B cell (primary cell): ENCODE measurements at regions not wholly inside any gene's neighbourhood (a gene's known extent, or its start where the extent isn't known, plus 50 kb on each side); places are given as distances from the start of the nearest gene placed in this dataset.

Experiments
- ATAC-seq: fragments of 200-7000 bp; cut with Tn5 transposase; one replicate; pipeline ENCODE4 v1.10.0; 2021; ENCODE audit warnings: low read depth, mild to moderate bottlenecking, moderate number of reproducible peaks, moderate library complexity
- CTCF ChIA-PET: fragments of 350-600 bp; sonication (Branson Sonifier 250); formaldehyde crosslinking; loops from one replicate; lab custom pipeline; 2021; ENCODE audit warnings: antibody characterized with exemption, inconsistent platforms; lab: Charles Lee
- POLR2A ChIA-PET: fragments of 350-600 bp; sonication (Branson Sonifier 250); formaldehyde crosslinking; loops from one replicate; lab custom pipeline; 2021; ENCODE audit warnings: antibody characterized with exemption; lab: Charles Lee
- DNase-seq: peaks from one replicate; pipeline ENCODE4 v3.0.0; 2013
- H2AFZ ChIP-seq: 2 replicates; pipeline ENCODE4 v1.6.1; 2012; ENCODE audit warnings: mild to moderate bottlenecking, low read depth, low read length; ENCODE audit not compliant: insufficient read depth, poor library complexity, severe bottlenecking
- H3K27ac ChIP-seq, 2 donors: 1 replicate in 1 of 2; 2 replicates in 1 of 2; pipeline ENCODE4 v1.5.1; 2012 to 2013; ENCODE audit warnings: low read length in 2 of 2, mild to moderate bottlenecking in 2 of 2, moderate library complexity in 1 of 2
- H3K27me3 ChIP-seq, 4 experiments: fragments of 200-600 bp in 1 of 4; sonication (generic) in 1 of 4; replicated peaks in 1 of 4; 1 replicate in 2 of 4; 2 replicates in 2 of 4; pipeline versions ENCODE4 v1.6.1 to v1.7.0; 2013 to 2016; ENCODE audit warnings: low read length in 3 of 4, mild to moderate bottlenecking in 2 of 4, mixed read lengths in 1 of 4, moderate library complexity in 1 of 4; ENCODE audit not compliant: insufficient read depth in 4 of 4, control insufficient read depth in 3 of 4; ENCODE audit errors: control extremely low read depth in 1 of 4
- H3K36me3 ChIP-seq, 2 experiments: replicated peaks in 1 of 2; 1 replicate in 1 of 2; 2 replicates in 1 of 2; pipeline versions ENCODE4 v1.6.1 to v1.7.1; 2013; ENCODE audit warnings: low read length in 1 of 2; ENCODE audit not compliant: insufficient read depth in 2 of 2, control insufficient read depth in 1 of 2; ENCODE audit errors: control extremely low read depth in 1 of 2, extremely low read depth in 1 of 2
- H3K4me1 ChIP-seq, 2 donors: fragments of 200-600 bp in 1 of 2; sonication (generic) in 1 of 2; 1 replicate in 1 of 2; 2 replicates in 1 of 2; pipeline versions ENCODE4 v1.5.1 to v1.6.1; 2013 to 2017; ENCODE audit warnings: low read length in 2 of 2; ENCODE audit not compliant: control insufficient read depth in 2 of 2, insufficient read depth in 2 of 2
- H3K4me2 ChIP-seq: replicated peaks from 2 replicates; pipeline ENCODE3; 2012; ENCODE audit warnings: mild to moderate bottlenecking, low read depth, low read length; ENCODE audit not compliant: poor library complexity, severe bottlenecking
- H3K4me3 ChIP-seq, 5 experiments: fragments of 200-600 bp in 1 of 5; sonication (generic) in 1 of 5; 1 replicate in 3 of 5; 2 replicates in 2 of 5; pipeline versions ENCODE4 v1.5.1 to v1.7.0; 2011 to 2016; ENCODE audit warnings: low read length in 4 of 5, mild to moderate bottlenecking in 4 of 5, low read depth in 2 of 5, control low read depth in 1 of 5, moderate library complexity in 1 of 5; ENCODE audit not compliant: insufficient read depth in 1 of 5; ENCODE audit errors: control extremely low read depth in 1 of 5, extremely low read depth in 1 of 5
- H3K79me2 ChIP-seq: fragments of 200-600 bp; sonication (generic); one replicate; pipeline ENCODE4 v1.6.0; 2016; ENCODE audit warnings: low read length; ENCODE audit not compliant: control insufficient read depth, insufficient read depth
- H3K9ac ChIP-seq: fragments of 200-600 bp; sonication (generic); 2 replicates; pipeline ENCODE4 v1.6.1; 2017; ENCODE audit warnings: mild to moderate bottlenecking, low read length, moderate library complexity
- H3K9me3 ChIP-seq, 3 donors: one replicate each; pipeline versions ENCODE4 v1.6.1 to v1.7.1; 2013; ENCODE audit warnings: low read length in 2 of 3; ENCODE audit not compliant: control insufficient read depth in 2 of 3, insufficient read depth in 1 of 3; ENCODE audit errors: control extremely low read depth in 1 of 3
- H4K20me1 ChIP-seq: 2 replicates; pipeline ENCODE4 v1.6.0; 2012; ENCODE audit warnings: mild to moderate bottlenecking, low read length; ENCODE audit not compliant: insufficient read depth, control insufficient read depth, poor library complexity, severe bottlenecking
- H3K27ac Mint-ChIP-seq: one replicate; pipeline ENCODE4 v1.8.0; 2021; ENCODE audit warnings: mixed read lengths
- H3K27me3 Mint-ChIP-seq: one replicate; pipeline ENCODE4 v1.8.0; 2021; ENCODE audit warnings: mixed read lengths
- H3K4me1 Mint-ChIP-seq: one replicate; pipeline ENCODE4 v1.8.0; 2021; ENCODE audit warnings: mixed read lengths
- H3K4me3 Mint-ChIP-seq: one replicate; pipeline ENCODE4 v1.8.0; 2021; ENCODE audit warnings: mixed read lengths
- H3K9me3 Mint-ChIP-seq: one replicate; pipeline ENCODE4 v1.8.0; 2022; ENCODE audit warnings: mixed read lengths; ENCODE audit not compliant: insufficient read depth
- EZH2 ChIP-seq: IDR thresholded peaks from 2 replicates; pipeline ENCODE4 v1.6.1; 2012; ENCODE audit warnings: borderline replicate concordance, low read depth, mild to moderate bottlenecking, moderate library complexity, low read length; ENCODE audit not compliant: insufficient read depth, poor library complexity, severe bottlenecking
- WGBS: methylation state at CpG from one replicate; pipeline ENCODE4 v1.1.5; 2013; ENCODE audit warnings: missing lambda C conversion rate; ENCODE audit not compliant: insufficient coverage; 5-methylcytosine and 5-hydroxymethylcytosine counted together
- intact Hi-C: fragments of 100-400 bp; cut with micrococcal nuclease; formaldehyde crosslinking; loops from one replicate; pipeline ENCODE4 v1.10.0; 2022
- TF ChIP-seq, protein P1 (sequence below): fragments of 200-600 bp; IDR thresholded peaks from one replicate; pipeline ENCODE4 v1.8.0; 2022; ENCODE audit warnings: antibody characterized with exemption, mild to moderate bottlenecking

DNA sequence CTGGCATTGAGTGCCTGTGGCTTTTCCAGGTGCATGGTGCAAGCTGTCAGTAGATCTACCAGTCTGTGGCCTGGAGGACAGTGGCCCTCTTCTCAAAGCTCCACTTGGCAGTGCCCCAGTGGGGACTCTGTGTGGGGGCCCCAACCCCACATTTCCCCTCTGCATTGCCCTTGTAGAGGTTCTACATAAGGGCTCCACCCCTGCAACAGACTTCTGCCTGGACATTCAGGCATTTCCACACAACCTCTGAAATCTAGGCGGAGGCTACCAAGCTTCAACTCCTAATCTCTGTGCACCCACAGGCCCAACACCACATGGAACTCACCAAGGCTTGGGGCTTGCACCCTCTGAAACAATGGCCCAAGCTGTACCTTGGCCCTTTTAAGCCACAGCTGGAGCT lies 102.7 kb upstream of the PLEKHG7 start:
- ChIA-PET CTCF (no interaction called here), POLR2A (no interaction called here)
- peaks cover 11% of the 10 kb centered on the region for H3K9me3 Mint-ChIP-seq
- no peaks in the 10 kb centered on the region for H3K36me3 ChIP-seq
- H3K9ac ChIP-seq: no peak overlapping the region
- no peaks in the 10 kb centered on the region for H3K27me3 Mint-ChIP-seq
- H4K20me1 ChIP-seq: no peaks in the 10 kb centered on the region
- H3K27ac ChIP-seq: no peak overlapping the region
- peaks cover 0 to 30% (median 13%) of the 10 kb centered on the region in 3 donors for H3K9me3 ChIP-seq
- TF ChIP-seq EZH2: no peak
- TF ChIP-seq, protein P1, sequence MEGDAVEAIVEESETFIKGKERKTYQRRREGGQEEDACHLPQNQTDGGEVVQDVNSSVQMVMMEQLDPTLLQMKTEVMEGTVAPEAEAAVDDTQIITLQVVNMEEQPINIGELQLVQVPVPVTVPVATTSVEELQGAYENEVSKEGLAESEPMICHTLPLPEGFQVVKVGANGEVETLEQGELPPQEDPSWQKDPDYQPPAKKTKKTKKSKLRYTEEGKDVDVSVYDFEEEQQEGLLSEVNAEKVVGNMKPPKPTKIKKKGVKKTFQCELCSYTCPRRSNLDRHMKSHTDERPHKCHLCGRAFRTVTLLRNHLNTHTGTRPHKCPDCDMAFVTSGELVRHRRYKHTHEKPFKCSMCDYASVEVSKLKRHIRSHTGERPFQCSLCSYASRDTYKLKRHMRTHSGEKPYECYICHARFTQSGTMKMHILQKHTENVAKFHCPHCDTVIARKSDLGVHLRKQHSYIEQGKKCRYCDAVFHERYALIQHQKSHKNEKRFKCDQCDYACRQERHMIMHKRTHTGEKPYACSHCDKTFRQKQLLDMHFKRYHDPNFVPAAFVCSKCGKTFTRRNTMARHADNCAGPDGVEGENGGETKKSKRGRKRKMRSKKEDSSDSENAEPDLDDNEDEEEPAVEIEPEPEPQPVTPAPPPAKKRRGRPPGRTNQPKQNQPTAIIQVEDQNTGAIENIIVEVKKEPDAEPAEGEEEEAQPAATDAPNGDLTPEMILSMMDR: no peak
- no peak for ATAC-seq
- H3K4me1 Mint-ChIP-seq: peaks cover 29% of the 10 kb centered on the region
- no peak overlapping the region for H3K27ac Mint-ChIP-seq
- H3K4me1 ChIP-seq: peaks cover 5 to 6% of the 10 kb centered on the region in 2 donors
- no peak overlapping the region for H3K4me3 ChIP-seq
- WGBS: 93% methylated on average over 1 of the region's 1 CpG
- intact Hi-C loops: no loop called here
- no peak overlapping the region for H2AFZ ChIP-seq
- no peak for DNase-seq
- no peak overlapping the region for H3K4me3 Mint-ChIP-seq
- no peaks in the 10 kb centered on the region for H3K79me2 ChIP-seq
- no peaks in the 10 kb centered on the region for H3K27me3 ChIP-seq
- H3K4me2 ChIP-seq: no peak overlapping the region

DNA sequence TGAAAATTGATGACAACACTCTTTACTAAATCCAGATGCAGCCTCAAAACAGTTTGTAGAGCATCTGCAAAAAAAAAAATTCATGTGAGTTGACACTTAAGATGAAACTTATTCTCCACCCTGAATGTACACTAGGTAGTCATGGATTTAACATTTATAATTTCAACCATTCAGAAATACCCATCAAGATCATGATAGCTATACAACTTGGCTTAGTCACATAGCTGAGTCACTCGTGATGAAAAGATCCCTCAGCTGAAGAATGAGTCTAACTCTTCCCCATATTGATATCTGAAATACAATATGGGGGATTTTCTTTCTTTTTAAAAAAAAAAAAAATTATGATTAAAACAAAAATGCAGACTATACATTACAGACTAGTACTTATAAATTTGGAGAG lies 104.8 kb upstream of the PLEKHG7 start:
- Histone ChIP-seq H3K27me3 (no peaks in the 10 kb centered on the region), H3K79me2 (no peaks in the 10 kb centered on the region), H3K4me2 (no peak overlapping the region), H3K9ac (no peak overlapping the region), H3K36me3 (no peaks in the 10 kb centered on the region), H4K20me1 (no peaks in the 10 kb centered on the region), H3K9me3 (peaks cover 0 to 30% (median 13%) of the 10 kb centered on the region in 3 donors), H2AFZ (no peak overlapping the region), H3K4me1 (peaks cover 22 to 24% of the 10 kb centered on the region in 2 donors), H3K4me3 (no peak overlapping the region), H3K27ac (no peak overlapping the region)
- WGBS: no CpG with 5 or more reads among the region's 1 CpG
- Mint-ChIP-seq H3K4me3 (no peak overlapping the region), H3K9me3 (peaks cover 11% of the 10 kb centered on the region), H3K27ac (no peak overlapping the region), H3K27me3 (no peaks in the 10 kb centered on the region), H3K4me1 (peaks cover 41% of the 10 kb centered on the region)
- ChIA-PET CTCF (interaction anchor here (0.8 to 1.3 kb wide), 2 partner anchors 23 to 1216 kb away, joined by 3 to 4 read pairs; no protein-coding TSS in a partner anchor), POLR2A (no interaction called here)
- DNase-seq: no peak
- ATAC-seq: no peak
- TF ChIP-seq EZH2: no peak
- TF ChIP-seq, protein P1: no peak
- intact Hi-C loops: no loop called here
